Mesendoderm (in vitro differentiated cells): ENCODE measurements at regions not wholly inside any gene's neighbourhood (a gene's known extent, or its start where the extent isn't known, plus 50 kb on each side); places are given as distances from the start of the nearest gene placed in this dataset.

Source experiments
- DNase-seq: peaks from one replicate; pipeline ENCODE4 v3.0.0; 2013
- H2AK5ac ChIP-seq: 2 replicates; pipeline ENCODE4 v1.6.1; 2013; ENCODE audit warnings: low read length, inconsistent platforms
- H2BK120ac ChIP-seq: 2 replicates; pipeline ENCODE4 v1.6.1; 2013; ENCODE audit warnings: low read depth, mild to moderate bottlenecking, low read length, moderate library complexity, mixed read lengths
- H2BK15ac ChIP-seq: replicated peaks from 2 replicates; pipeline ENCODE4 v1.6.1; 2013; ENCODE audit warnings: low read depth, mild to moderate bottlenecking, moderate library complexity
- H2BK5ac ChIP-seq: 2 replicates; pipeline ENCODE4 v1.6.1; 2013; ENCODE audit warnings: low read length, inconsistent platforms
- H3K18ac ChIP-seq: 2 replicates; pipeline ENCODE4 v1.6.1; 2013; ENCODE audit warnings: mild to moderate bottlenecking, low read length, mixed read lengths
- H3K23ac ChIP-seq: one replicate; pipeline ENCODE4 v1.6.1; 2013; ENCODE audit warnings: low read length
- H3K27ac ChIP-seq: 2 replicates; pipeline ENCODE4 v1.5.1; 2013; ENCODE audit warnings: low read depth, mild to moderate bottlenecking, inconsistent platforms, low read length, moderate library complexity
- H3K27me3 ChIP-seq: 2 replicates; pipeline ENCODE4 v1.6.1; 2013; ENCODE audit warnings: low read length, control low read depth, mild to moderate bottlenecking, inconsistent platforms; ENCODE audit not compliant: insufficient read depth, poor library complexity
- H3K36me3 ChIP-seq: 2 replicates; pipeline ENCODE4 v1.6.1; 2013; ENCODE audit warnings: low read length, inconsistent platforms; ENCODE audit not compliant: control insufficient read depth, insufficient read depth
- H3K4ac ChIP-seq: one replicate; pipeline ENCODE4 v1.6.1; 2013; ENCODE audit warnings: low read depth, mild to moderate bottlenecking, low read length, moderate library complexity
- H3K4me1 ChIP-seq: 2 replicates; pipeline ENCODE4 v1.6.1; 2013; ENCODE audit warnings: low read depth, low read length, inconsistent platforms; ENCODE audit not compliant: control insufficient read depth
- H3K4me2 ChIP-seq: 2 replicates; pipeline ENCODE4 v1.6.1; 2013; ENCODE audit warnings: low read length
- H3K4me3 ChIP-seq: 2 replicates; pipeline ENCODE4 v1.5.1; 2013; ENCODE audit warnings: mild to moderate bottlenecking, low read length
- H3K56ac ChIP-seq: one replicate; pipeline ENCODE4 v1.6.1; 2013; ENCODE audit warnings: low read length
- H3K79me1 ChIP-seq: 2 replicates; pipeline ENCODE4 v1.6.1; 2013; ENCODE audit warnings: low read length, inconsistent platforms
- H3K79me2 ChIP-seq: 2 replicates; pipeline ENCODE4 v1.6.1; 2013; ENCODE audit warnings: mild to moderate bottlenecking, low read length; ENCODE audit not compliant: control insufficient read depth, insufficient read depth
- H3K9ac ChIP-seq: 2 replicates; pipeline ENCODE4 v1.6.1; 2013; ENCODE audit warnings: low read length, inconsistent platforms
- H4K5ac ChIP-seq: one replicate; pipeline ENCODE4 v1.6.1; 2013; ENCODE audit warnings: low read length
- H4K8ac ChIP-seq: one replicate; pipeline ENCODE4 v1.6.1; 2013; ENCODE audit warnings: low read depth, mild to moderate bottlenecking, control low read depth, low read length, moderate library complexity
- WGBS: extraction: QIAGEN DNeasy Blood & Tissue Kit; methylation state at CpG from one replicate; pipeline ENCODE4 v1.1.7; 2013; ENCODE audit warnings: low lambda C conversion rate, missing lambda C conversion rate; ENCODE audit not compliant: insufficient coverage; ENCODE audit errors: extremely low coverage; 5-methylcytosine and 5-hydroxymethylcytosine counted together

GRCh38 chr13:109568339-109568818, 218.0 kb downstream of the IRS2 start:
- no peak overlapping the region for H3K4me3 ChIP-seq
- H3K4ac ChIP-seq: no peak overlapping the region
- H3K27ac ChIP-seq: no peak overlapping the region
- H2BK5ac ChIP-seq: no peak overlapping the region
- no peak overlapping the region for H3K23ac ChIP-seq
- no peak overlapping the region for H4K5ac ChIP-seq
- no peak overlapping the region for H2BK120ac ChIP-seq
- no peak overlapping the region for H3K18ac ChIP-seq
- H2BK15ac ChIP-seq: no peak overlapping the region
- no peak overlapping the region for H2AK5ac ChIP-seq
- no peak overlapping the region for H4K8ac ChIP-seq
- H3K36me3 ChIP-seq: no peaks in the 10 kb centered on the region
- DNase-seq: no peak
- H3K4me1 ChIP-seq: no peaks in the 10 kb centered on the region
- no peak overlapping the region for H3K9ac ChIP-seq
- WGBS: no CpG with 5 or more reads among the region's 4 CpGs
- H3K27me3 ChIP-seq: no peaks in the 10 kb centered on the region
- H3K56ac ChIP-seq: no peak overlapping the region
- H3K79me1 ChIP-seq: no peaks in the 10 kb centered on the region
- no peaks in the 10 kb centered on the region for H3K79me2 ChIP-seq
- H3K4me2 ChIP-seq: no peak overlapping the region

DNA sequence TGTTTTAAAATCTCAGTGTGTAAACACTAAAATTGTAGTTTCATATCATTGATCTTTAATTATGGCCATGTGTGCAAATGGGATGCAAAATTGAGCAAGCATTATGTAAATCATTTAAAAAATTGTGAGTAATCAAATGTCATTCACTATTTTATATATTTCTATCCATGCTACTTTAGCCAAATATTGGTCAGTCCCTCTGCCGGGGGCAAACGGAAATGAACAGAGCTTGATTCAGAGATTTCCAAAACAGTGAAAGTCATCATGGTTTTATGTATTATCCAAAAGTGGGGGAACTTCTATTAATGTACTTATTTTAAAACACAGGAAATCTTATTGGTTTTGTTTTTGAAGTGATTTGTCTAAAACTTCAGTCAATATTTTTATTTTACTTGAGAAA, 219.1 kb downstream of the IRS2 start:
- no CpG with 5 or more reads among the region's 2 CpGs for WGBS
- H3K4me2 ChIP-seq: no peak overlapping the region
- H3K79me1 ChIP-seq: no peaks in the 10 kb centered on the region
- no peaks in the 10 kb centered on the region for H3K4me1 ChIP-seq
- no peak overlapping the region for H3K4me3 ChIP-seq
- no peak overlapping the region for H2BK120ac ChIP-seq
- no peaks in the 10 kb centered on the region for H3K27me3 ChIP-seq
- no peak overlapping the region for H3K23ac ChIP-seq
- no peak overlapping the region for H3K9ac ChIP-seq
- H3K79me2 ChIP-seq: no peaks in the 10 kb centered on the region
- no peak overlapping the region for H2BK15ac ChIP-seq
- no peak overlapping the region for H4K5ac ChIP-seq
- no peak overlapping the region for H2BK5ac ChIP-seq
- H3K56ac ChIP-seq: no peak overlapping the region
- no peak for DNase-seq
- no peak overlapping the region for H4K8ac ChIP-seq
- H2AK5ac ChIP-seq: no peak overlapping the region
- no peak overlapping the region for H3K27ac ChIP-seq
- H3K4ac ChIP-seq: no peak overlapping the region
- no peaks in the 10 kb centered on the region for H3K36me3 ChIP-seq
- H3K18ac ChIP-seq: no peak overlapping the region

DNA sequence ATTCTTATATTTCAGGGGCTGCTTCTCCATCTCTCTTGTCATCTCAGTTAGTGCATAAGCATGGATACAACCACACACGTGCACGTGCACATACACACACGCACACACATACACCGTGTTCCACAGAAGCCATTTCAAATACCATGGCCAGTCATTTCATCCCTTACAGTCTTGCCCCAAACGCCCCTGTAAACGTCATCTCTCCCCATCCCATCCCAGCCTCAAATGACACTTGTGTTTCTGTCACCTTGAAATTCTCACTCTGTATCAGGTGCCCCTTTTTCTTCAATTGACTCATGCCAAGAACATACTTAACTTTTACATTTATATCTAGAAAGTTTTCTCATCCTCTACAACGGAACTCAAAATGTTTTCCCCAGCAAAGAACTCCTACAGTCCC, 220.5 kb downstream of the IRS2 start:
- no peak overlapping the region for H4K5ac ChIP-seq
- H3K36me3 ChIP-seq: no peaks in the 10 kb centered on the region
- H2BK5ac ChIP-seq: no peak overlapping the region
- WGBS: no CpG with 5 or more reads among the region's 7 CpGs
- no peak overlapping the region for H3K23ac ChIP-seq
- no peak overlapping the region for H3K9ac ChIP-seq
- no peaks in the 10 kb centered on the region for H3K79me1 ChIP-seq
- no peak overlapping the region for H4K8ac ChIP-seq
- H3K27ac ChIP-seq: no peak overlapping the region
- no peak overlapping the region for H3K4ac ChIP-seq
- H3K4me3 ChIP-seq: no peak overlapping the region
- no peak overlapping the region for H2AK5ac ChIP-seq
- DNase-seq: no peak
- H2BK120ac ChIP-seq: no peak overlapping the region
- H3K18ac ChIP-seq: no peak overlapping the region
- H3K79me2 ChIP-seq: no peaks in the 10 kb centered on the region
- no peak overlapping the region for H2BK15ac ChIP-seq
- no peak overlapping the region for H3K4me2 ChIP-seq
- H3K56ac ChIP-seq: no peak overlapping the region
- no peaks in the 10 kb centered on the region for H3K4me1 ChIP-seq
- H3K27me3 ChIP-seq: no peaks in the 10 kb centered on the region

- Histone ChIP-seq H3K23ac (no peak overlapping the region), H4K5ac (no peak overlapping the region)
Measured at GRCh38 chr13:109548374-109548773, 238.0 kb downstream of the IRS2 start.

DNA sequence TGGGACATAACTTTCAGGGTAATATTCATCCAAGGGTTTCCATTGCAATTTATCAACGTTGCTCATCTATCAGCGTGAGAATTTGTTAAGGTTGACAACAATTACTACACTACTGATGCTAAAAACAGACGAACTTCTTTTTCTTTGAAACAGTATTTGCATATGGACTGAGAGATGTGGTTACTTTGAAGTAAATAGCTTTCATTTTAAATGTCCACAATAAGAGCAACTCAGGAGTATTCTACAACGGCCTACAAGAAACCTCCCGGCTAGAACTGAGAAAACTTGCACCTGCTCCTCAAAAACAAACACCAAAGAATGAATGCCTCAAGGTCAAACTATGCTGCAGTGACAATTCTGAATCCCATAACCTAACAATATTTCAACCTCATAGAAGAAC, 238.4 kb downstream of the IRS2 start:
- H3K79me1 ChIP-seq: no peaks in the 10 kb centered on the region
- no peak for DNase-seq
- no CpG with 5 or more reads among the region's 5 CpGs for WGBS
- no peak overlapping the region for H3K56ac ChIP-seq
- no peak overlapping the region for H2BK5ac ChIP-seq
- H2BK15ac ChIP-seq: no peak overlapping the region
- no peak overlapping the region for H3K4me3 ChIP-seq
- H3K18ac ChIP-seq: no peak overlapping the region
- no peaks in the 10 kb centered on the region for H3K36me3 ChIP-seq
- H3K4me2 ChIP-seq: no peak overlapping the region
- no peak overlapping the region for H3K27ac ChIP-seq
- H3K4ac ChIP-seq: no peak overlapping the region
- no peak overlapping the region for H2BK120ac ChIP-seq
- no peak overlapping the region for H3K23ac ChIP-seq
- no peaks in the 10 kb centered on the region for H3K79me2 ChIP-seq
- H2AK5ac ChIP-seq: no peak overlapping the region
- no peak overlapping the region for H4K8ac ChIP-seq
- no peak overlapping the region for H4K5ac ChIP-seq
- H3K9ac ChIP-seq: no peak overlapping the region
- H3K27me3 ChIP-seq: no peaks in the 10 kb centered on the region
- H3K4me1 ChIP-seq: peaks cover 7% of the 10 kb centered on the region

More at GRCh38 chr13:109548374-109548773, 238.0 kb downstream of the IRS2 start:
- no peaks in the 10 kb centered on the region for H3K79me2 ChIP-seq
- H3K4ac ChIP-seq: no peak overlapping the region
- H3K4me1 ChIP-seq: peaks cover 7% of the 10 kb centered on the region
- H3K4me2 ChIP-seq: no peak overlapping the region
- WGBS: no CpG with 5 or more reads among the region's 3 CpGs
- H2BK15ac ChIP-seq: no peak overlapping the region
- H3K4me3 ChIP-seq: no peak overlapping the region
- no peak overlapping the region for H3K18ac ChIP-seq
- no peak overlapping the region for H2BK120ac ChIP-seq
- no peaks in the 10 kb centered on the region for H3K79me1 ChIP-seq
- no peak for DNase-seq
- H3K27me3 ChIP-seq: no peaks in the 10 kb centered on the region
- H3K36me3 ChIP-seq: no peaks in the 10 kb centered on the region
- H2BK5ac ChIP-seq: no peak overlapping the region
- no peak overlapping the region for H2AK5ac ChIP-seq
- no peak overlapping the region for H3K56ac ChIP-seq
- no peak overlapping the region for H4K8ac ChIP-seq
- H3K27ac ChIP-seq: no peak overlapping the region
- no peak overlapping the region for H3K9ac ChIP-seq

DNA sequence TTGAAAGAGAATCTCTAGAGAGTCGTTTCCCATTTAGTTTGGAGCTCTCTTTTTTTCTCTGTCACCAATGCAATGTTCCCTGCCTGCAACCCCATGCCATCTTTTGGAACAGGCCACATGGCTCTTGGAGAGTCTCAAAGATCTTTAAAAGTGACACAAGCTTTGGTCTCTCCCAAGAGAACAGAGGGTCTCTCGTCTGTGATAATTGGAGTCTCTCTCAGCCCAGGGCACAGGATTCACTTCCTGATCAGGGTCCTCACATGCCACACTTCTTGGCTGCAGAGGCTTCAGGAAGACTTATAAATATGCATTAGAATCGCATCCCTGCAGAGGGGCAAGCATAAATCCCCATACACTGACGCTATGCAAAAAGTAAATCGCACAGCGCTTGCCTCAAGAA, 240.5 kb downstream of the IRS2 start:
- Histone ChIP-seq H3K56ac (no peak overlapping the region), H2BK5ac (no peak overlapping the region), H2AK5ac (no peak overlapping the region), H2BK120ac (no peak overlapping the region), H4K8ac (no peak overlapping the region), H2BK15ac (no peak overlapping the region), H3K36me3 (no peaks in the 10 kb centered on the region), H3K27me3 (no peaks in the 10 kb centered on the region), H3K23ac (no peak overlapping the region), H3K18ac (no peak overlapping the region), H3K4me1 (peaks cover 7% of the 10 kb centered on the region), H3K4ac (no peak overlapping the region), H3K79me2 (no peaks in the 10 kb centered on the region), H3K79me1 (no peaks in the 10 kb centered on the region), H3K4me2 (no peak overlapping the region), H3K4me3 (no peak overlapping the region), H3K27ac (no peak overlapping the region), H4K5ac (no peak overlapping the region), H3K9ac (no peak overlapping the region)
- peak; percentile 11 for DNase-seq
- WGBS: no CpG with 5 or more reads among the region's 6 CpGs
